Transverse colon (tissue), 3 donors: ENCODE measurements at regions not wholly inside any gene's neighbourhood (a gene's known extent, or its start where the extent isn't known, plus 50 kb on each side); places are given as distances from the start of the nearest gene placed in this dataset.

Experiments
- EP300 ChIP-seq: sonication (generic); formaldehyde crosslinking; IDR thresholded peaks from one replicate; pipeline ENCODE4 v1.6.1; 2017; ENCODE audit warnings: antibody characterized with exemption, low read depth
- POLR2A ChIP-seq: fragments of 450-650 bp; IDR thresholded peaks from one replicate; pipeline ENCODE4 v1.6.1; 2016; ENCODE audit warnings: antibody characterized with exemption, mild to moderate bottlenecking, moderate library complexity
- TF ChIP-seq, protein P1 (sequence below), 5 experiments: fragments of 200-600 bp in 3 of 5; fragments of 450-650 bp in 2 of 5; sonication (generic) in 3 of 5; IDR thresholded peaks; 1 replicate in 2 of 5; 2 replicates in 3 of 5; pipeline ENCODE4 v1.5.1; 2016 to 2017; ENCODE audit warnings: antibody characterized with exemption in 5 of 5, inconsistent platforms in 3 of 5, mild to moderate bottlenecking in 2 of 5, moderate library complexity in 1 of 5

DNA sequence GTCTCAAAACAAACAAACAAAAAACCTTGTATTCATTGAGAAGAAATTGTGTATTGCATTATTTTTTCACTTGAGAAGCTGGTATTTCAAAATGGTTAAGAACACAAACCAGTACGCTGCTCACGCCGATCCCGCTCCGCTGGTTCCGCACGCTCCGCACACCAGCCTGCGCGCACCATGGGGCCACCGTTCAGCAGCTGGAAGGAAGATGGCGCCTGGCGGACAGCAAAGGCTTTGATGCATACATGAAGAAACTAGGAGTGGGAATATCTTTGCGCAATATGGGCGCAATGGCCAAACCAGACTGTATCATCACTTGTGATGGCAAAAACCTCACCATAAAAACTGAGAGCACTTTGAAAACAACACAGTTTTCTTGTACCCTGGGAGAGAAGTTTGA is 75.7 kb downstream of the RBM43 start:
- TF ChIP-seq, protein P1, sequence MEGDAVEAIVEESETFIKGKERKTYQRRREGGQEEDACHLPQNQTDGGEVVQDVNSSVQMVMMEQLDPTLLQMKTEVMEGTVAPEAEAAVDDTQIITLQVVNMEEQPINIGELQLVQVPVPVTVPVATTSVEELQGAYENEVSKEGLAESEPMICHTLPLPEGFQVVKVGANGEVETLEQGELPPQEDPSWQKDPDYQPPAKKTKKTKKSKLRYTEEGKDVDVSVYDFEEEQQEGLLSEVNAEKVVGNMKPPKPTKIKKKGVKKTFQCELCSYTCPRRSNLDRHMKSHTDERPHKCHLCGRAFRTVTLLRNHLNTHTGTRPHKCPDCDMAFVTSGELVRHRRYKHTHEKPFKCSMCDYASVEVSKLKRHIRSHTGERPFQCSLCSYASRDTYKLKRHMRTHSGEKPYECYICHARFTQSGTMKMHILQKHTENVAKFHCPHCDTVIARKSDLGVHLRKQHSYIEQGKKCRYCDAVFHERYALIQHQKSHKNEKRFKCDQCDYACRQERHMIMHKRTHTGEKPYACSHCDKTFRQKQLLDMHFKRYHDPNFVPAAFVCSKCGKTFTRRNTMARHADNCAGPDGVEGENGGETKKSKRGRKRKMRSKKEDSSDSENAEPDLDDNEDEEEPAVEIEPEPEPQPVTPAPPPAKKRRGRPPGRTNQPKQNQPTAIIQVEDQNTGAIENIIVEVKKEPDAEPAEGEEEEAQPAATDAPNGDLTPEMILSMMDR (IDR thresholded peaks at IDR 0.05): no peak
- no peak for TF ChIP-seq EP300
- TF ChIP-seq POLR2A: no peak
